Natural killer cell treated with Interleukin-12 subunit alpha and Interleukin-12 subunit beta and Interleukin-15 and Interleukin-18, amount 100 ng/mL, for 72 hours (primary cell): ENCODE measurements at regions not wholly inside any gene's neighbourhood (a gene's known extent, or its start where the extent isn't known, plus 50 kb on each side); places are given as distances from the start of the nearest gene placed in this dataset.

Experiments used
- ATAC-seq, 2 donors: fragments of 150-1000 bp; cut with Tn5 transposase in 1 of 2; sonication (Bioruptor Pico), chemical (Tn5 transposase) in 1 of 2; 2 replicates each; pipeline ENCODE4 v1.10.0; 2021
- DNase-seq: peaks from one replicate; pipeline ENCODE4 v3.0.0; 2022; ENCODE audit warnings: low spot score
- H3K27ac Mint-ChIP-seq, 2 donors: 1 replicate in 1 of 2; 2 replicates in 1 of 2; pipeline ENCODE4 v1.8.0; 2022; ENCODE audit warnings: mixed read lengths in 2 of 2, mild to moderate bottlenecking in 1 of 2, moderate library complexity in 1 of 2
- H3K27me3 Mint-ChIP-seq, 2 donors: 1 replicate in 1 of 2; 2 replicates in 1 of 2; pipeline ENCODE4 v1.8.0; 2022; ENCODE audit warnings: mixed read lengths in 2 of 2
- H3K36me3 Mint-ChIP-seq: one replicate; pipeline ENCODE4 v1.8.0; 2022; ENCODE audit warnings: mixed read lengths
- H3K4me1 Mint-ChIP-seq, 2 donors: 1 replicate in 1 of 2; 2 replicates in 1 of 2; pipeline ENCODE4 v1.8.0; 2022; ENCODE audit warnings: low read depth in 2 of 2, mixed read lengths in 2 of 2, mild to moderate bottlenecking in 1 of 2
- H3K4me3 Mint-ChIP-seq: one replicate; pipeline ENCODE4 v1.8.0; 2022; ENCODE audit warnings: mixed read lengths
- H3K9me3 Mint-ChIP-seq: 2 replicates; pipeline ENCODE4 v1.8.0; 2022; ENCODE audit warnings: mixed read lengths

- H3K27me3 Mint-ChIP-seq, result peaks cover 15 to 20% of the 10 kb centered on the region in 2 donors
- peak in 1 of 2 donors; percentile 43 for ATAC-seq
Observed at GRCh38 chr13:26895808-26896466, 135.4 kb upstream of the GPR12 start.

GRCh38 chr13:26895081-26895807, 134.7 kb upstream of the GPR12 start:
- Mint-ChIP-seq H3K4me1 (peaks cover 0 to 3% of the 10 kb centered on the region in 2 donors), H3K4me3 (no peak overlapping the region), H3K27ac (no peak overlapping the region), H3K9me3 (no peaks in the 10 kb centered on the region), H3K36me3 (no peaks in the 10 kb centered on the region), H3K27me3 (peaks cover 20 to 23% of the 10 kb centered on the region in 2 donors)
- DNase-seq (no peak), ATAC-seq (peak; percentile 35 to 37)

More at GRCh38 chr13:26895808-26896466, 135.4 kb upstream of the GPR12 start:
- Mint-ChIP-seq H3K27ac (no peak overlapping the region), H3K4me3 (no peak overlapping the region), H3K36me3 (no peaks in the 10 kb centered on the region), H3K9me3 (no peaks in the 10 kb centered on the region), H3K4me1 (no peaks in the 10 kb centered on the region)
- no peak for DNase-seq

- DNase-seq (no peak), ATAC-seq (no peak)
- H3K4me3 Mint-ChIP-seq, result no peak overlapping the region
- peaks cover 0 to 4% of the 10 kb centered on the region in 2 donors for H3K4me1 Mint-ChIP-seq
- H3K27ac Mint-ChIP-seq, result no peak overlapping the region
- H3K36me3 Mint-ChIP-seq, result no peaks in the 10 kb centered on the region
- peaks cover 20 to 27% of the 10 kb centered on the region in 2 donors for H3K27me3 Mint-ChIP-seq
- H3K9me3 Mint-ChIP-seq, result no peaks in the 10 kb centered on the region
Observed at GRCh38 chr13:26888632-26889031, 128.0 kb upstream of the GPR12 start.

GRCh38 chr13:26887594-26887993, 127.0 kb upstream of the GPR12 start:
- H3K27me3 Mint-ChIP-seq, result peaks cover 20 to 24% of the 10 kb centered on the region in 2 donors
- peaks cover 0 to 4% of the 10 kb centered on the region in 2 donors for H3K4me1 Mint-ChIP-seq
- no peak for ATAC-seq
- no peak overlapping the region for H3K4me3 Mint-ChIP-seq
- no peak for DNase-seq
- H3K9me3 Mint-ChIP-seq, result no peaks in the 10 kb centered on the region
- no peak overlapping the region for H3K27ac Mint-ChIP-seq
- H3K36me3 Mint-ChIP-seq, result no peaks in the 10 kb centered on the region

DNA sequence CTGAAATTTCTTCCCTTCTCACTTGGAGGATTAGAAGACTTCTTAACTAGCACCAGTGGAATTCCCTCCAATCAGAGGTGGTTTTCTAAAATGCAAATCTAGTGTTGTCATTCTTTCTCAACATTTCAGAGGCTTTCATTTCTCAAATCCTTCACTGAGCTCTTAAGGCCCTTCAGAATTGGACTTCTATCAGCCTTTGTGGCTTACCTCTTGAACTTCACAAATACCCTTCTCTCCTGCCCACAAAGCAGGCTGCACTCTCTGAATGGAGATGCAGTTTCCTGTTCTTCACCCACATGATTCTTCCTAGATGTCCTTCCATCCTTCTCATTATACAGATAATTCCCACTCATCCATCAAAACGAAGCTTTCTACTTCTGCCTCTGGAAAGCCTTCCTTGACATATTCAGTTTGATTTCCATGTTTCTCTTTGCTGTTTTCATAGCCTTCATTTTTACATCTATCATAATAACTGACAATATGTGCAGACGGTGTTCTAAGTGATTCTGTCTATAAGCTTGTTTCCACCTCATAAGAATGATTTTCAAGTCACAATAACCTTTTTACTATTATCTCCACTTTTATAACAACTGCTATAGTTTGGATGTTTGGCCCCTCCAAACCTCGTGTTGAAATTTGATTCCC, 123.1 kb upstream of the GPR12 start:
- no peak overlapping the region for H3K27ac Mint-ChIP-seq
- no peaks in the 10 kb centered on the region for H3K36me3 Mint-ChIP-seq
- ATAC-seq (no peak), DNase-seq (no peak)
- no peak overlapping the region for H3K4me3 Mint-ChIP-seq
- H3K9me3 Mint-ChIP-seq, result no peaks in the 10 kb centered on the region
- H3K4me1 Mint-ChIP-seq, result no peaks in the 10 kb centered on the region
- H3K27me3 Mint-ChIP-seq, result peaks cover 18 to 22% of the 10 kb centered on the region in 2 donors

DNA sequence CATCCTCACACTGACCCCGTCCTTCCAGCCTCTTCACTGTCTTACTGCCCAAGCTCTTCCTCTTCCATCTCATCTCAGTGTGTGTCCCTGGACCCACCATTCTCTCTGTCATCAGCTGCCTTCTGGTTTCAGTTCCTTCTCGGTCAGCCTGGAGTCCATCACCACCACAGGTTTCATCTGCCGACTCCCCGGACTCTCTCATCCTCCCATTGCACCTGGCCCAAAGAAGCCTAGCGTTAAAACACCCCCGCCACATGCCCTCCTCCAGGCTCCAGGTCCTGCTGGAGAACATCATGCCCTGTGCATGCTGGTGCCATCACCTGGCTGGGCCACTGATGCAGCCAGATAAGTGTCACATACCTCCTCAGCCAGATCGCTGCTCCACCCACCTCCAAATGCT, 122.1 kb upstream of the GPR12 start:
- Mint-ChIP-seq H3K27me3 (peaks cover 22 to 25% of the 10 kb centered on the region in 2 donors), H3K36me3 (no peaks in the 10 kb centered on the region), H3K9me3 (no peaks in the 10 kb centered on the region), H3K4me3 (no peak overlapping the region), H3K4me1 (no peaks in the 10 kb centered on the region), H3K27ac (no peak overlapping the region)
- DNase-seq (no peak), ATAC-seq (peak in 1 of 2 donors; percentile 37)

GRCh38 chr13:26881154-26881553, 120.6 kb upstream of the GPR12 start:
- DNase-seq, result no peak
- H3K27ac Mint-ChIP-seq, result no peak overlapping the region
- H3K9me3 Mint-ChIP-seq, result no peaks in the 10 kb centered on the region
- H3K27me3 Mint-ChIP-seq, result peaks cover 24 to 25% of the 10 kb centered on the region in 2 donors
- no peaks in the 10 kb centered on the region for H3K36me3 Mint-ChIP-seq
- no peak for ATAC-seq
- no peak overlapping the region for H3K4me3 Mint-ChIP-seq
- no peaks in the 10 kb centered on the region for H3K4me1 Mint-ChIP-seq

- H3K4me1 Mint-ChIP-seq, result no peaks in the 10 kb centered on the region
- no peaks in the 10 kb centered on the region for H3K9me3 Mint-ChIP-seq
- no peak overlapping the region for H3K4me3 Mint-ChIP-seq
- peaks cover 21 to 23% of the 10 kb centered on the region in 2 donors for H3K27me3 Mint-ChIP-seq
- H3K36me3 Mint-ChIP-seq, result no peaks in the 10 kb centered on the region
- DNase-seq (no peak), ATAC-seq (no peak)
- no peak overlapping the region for H3K27ac Mint-ChIP-seq
Observed at GRCh38 chr13:26880735-26881134, 120.1 kb upstream of the GPR12 start.

DNA sequence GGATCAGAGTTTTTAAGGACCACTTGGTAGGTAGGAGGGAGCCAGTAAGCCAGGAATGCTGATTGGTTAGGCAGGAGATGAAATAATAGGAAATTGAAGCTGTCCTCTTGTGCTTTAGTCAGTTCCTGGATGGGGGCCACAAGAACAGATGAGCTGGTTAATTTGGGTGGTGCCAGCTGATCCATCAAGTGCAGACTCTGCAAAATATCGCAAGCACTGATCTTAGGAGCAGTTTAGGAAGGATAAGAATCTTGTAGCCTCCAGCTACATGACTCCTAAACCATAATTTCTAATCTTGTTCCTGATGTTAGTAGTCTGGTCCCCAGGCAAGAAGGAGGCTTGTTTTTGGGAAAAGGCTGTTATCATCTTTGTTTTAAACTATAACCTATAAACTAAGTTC, 117.9 kb upstream of the GPR12 start:
- Mint-ChIP-seq H3K4me1 (no peaks in the 10 kb centered on the region), H3K9me3 (no peaks in the 10 kb centered on the region), H3K4me3 (no peak overlapping the region), H3K27me3 (peaks cover 14 to 15% of the 10 kb centered on the region in 2 donors), H3K36me3 (no peaks in the 10 kb centered on the region), H3K27ac (no peak overlapping the region)
- DNase-seq, result no peak
- ATAC-seq, result no peak

DNA sequence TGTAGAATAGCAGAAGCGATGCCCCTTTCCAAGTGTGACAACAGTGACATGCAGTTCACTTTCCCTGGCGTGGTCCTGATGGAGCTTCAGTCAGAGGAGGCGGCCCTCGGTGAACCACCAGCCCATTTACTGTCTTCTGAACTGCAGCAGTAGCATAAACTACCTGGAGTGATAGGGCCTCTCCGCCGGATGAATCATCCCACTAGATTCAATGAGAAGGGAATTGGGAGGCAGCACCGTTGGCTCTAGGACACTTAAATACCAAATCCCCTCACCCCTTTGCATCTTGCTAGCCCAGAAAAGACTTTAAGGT, 112.8 kb upstream of the GPR12 start:
- H3K27ac Mint-ChIP-seq, result no peak overlapping the region
- no peak overlapping the region for H3K4me3 Mint-ChIP-seq
- no peaks in the 10 kb centered on the region for H3K9me3 Mint-ChIP-seq
- peaks cover 11 to 12% of the 10 kb centered on the region in 2 donors for H3K27me3 Mint-ChIP-seq
- DNase-seq (no peak), ATAC-seq (no peak)
- H3K4me1 Mint-ChIP-seq, result no peaks in the 10 kb centered on the region
- H3K36me3 Mint-ChIP-seq, result no peaks in the 10 kb centered on the region

DNA sequence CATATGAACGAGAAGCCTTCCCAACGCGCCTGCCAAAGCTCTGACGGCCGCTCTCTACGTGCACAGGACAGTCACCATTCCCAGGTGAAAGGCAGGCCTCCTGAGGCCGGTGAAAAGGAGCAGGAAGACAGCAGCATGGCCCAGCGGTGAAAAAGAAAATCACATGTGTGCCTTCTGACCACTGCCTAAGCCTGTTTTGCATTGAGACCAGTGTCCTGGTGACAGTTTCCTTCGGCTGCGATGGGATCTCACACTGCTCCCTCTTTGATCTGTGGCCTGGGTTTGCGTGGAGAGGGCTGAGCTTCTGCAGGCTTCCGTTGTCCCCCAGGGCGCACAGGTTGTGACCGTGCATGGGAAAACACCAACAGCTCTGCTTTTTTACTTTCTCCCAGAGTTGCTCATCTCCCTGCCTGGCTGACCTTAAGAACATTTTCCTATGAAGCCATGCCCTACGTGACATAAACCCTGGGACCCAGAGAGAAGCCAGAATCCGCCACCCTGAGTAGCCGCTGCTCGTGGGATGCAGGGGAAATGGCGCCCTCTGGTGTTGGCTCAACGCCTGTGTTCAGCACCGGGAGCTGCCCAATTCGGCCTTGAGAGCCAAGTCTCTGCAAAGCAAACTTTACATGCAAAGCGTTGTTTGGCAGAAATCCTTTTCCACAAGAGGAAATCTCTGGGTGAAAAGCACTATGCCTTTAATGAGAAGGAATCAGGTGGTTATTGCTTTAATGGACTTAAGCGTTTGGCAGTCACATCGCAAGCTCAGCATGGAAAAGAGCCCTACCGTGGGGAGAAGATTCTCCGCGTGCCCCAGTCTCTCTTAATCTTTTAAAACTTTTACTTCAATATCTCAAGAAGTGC, 112.2 kb upstream of the GPR12 start:
- no peak overlapping the region for H3K4me3 Mint-ChIP-seq
- no peak for ATAC-seq
- H3K4me1 Mint-ChIP-seq, result no peaks in the 10 kb centered on the region
- H3K27me3 Mint-ChIP-seq, result peaks cover 7 to 11% of the 10 kb centered on the region in 2 donors
- H3K27ac Mint-ChIP-seq, result no peak overlapping the region
- DNase-seq, result peak; percentile 62
- no peaks in the 10 kb centered on the region for H3K36me3 Mint-ChIP-seq
- no peaks in the 10 kb centered on the region for H3K9me3 Mint-ChIP-seq

GRCh38 chr13:26867451-26868091, 107.0 kb upstream of the GPR12 start:
- Mint-ChIP-seq H3K4me3 (no peak overlapping the region), H3K36me3 (no peaks in the 10 kb centered on the region)

GRCh38 chr13:26864576-26864975, 104.0 kb upstream of the GPR12 start:
- Mint-ChIP-seq H3K27ac (no peak overlapping the region), H3K27me3 (peaks cover 12 to 15% of the 10 kb centered on the region in 2 donors), H3K36me3 (no peaks in the 10 kb centered on the region)

More at GRCh38 chr13:26867451-26868091, 107.0 kb upstream of the GPR12 start:
- DNase-seq, result no peak
- Mint-ChIP-seq H3K27me3 (peaks cover 3 to 6% of the 10 kb centered on the region in 2 donors), H3K27ac (no peak overlapping the region), H3K9me3 (no peaks in the 10 kb centered on the region), H3K4me1 (no peaks in the 10 kb centered on the region)
- ATAC-seq, result no peak

More at GRCh38 chr13:26864576-26864975, 104.0 kb upstream of the GPR12 start:
- ATAC-seq, result no peak
- Mint-ChIP-seq H3K9me3 (no peaks in the 10 kb centered on the region), H3K4me1 (no peaks in the 10 kb centered on the region), H3K4me3 (no peak overlapping the region)
- DNase-seq, result no peak
